Activated T-helper 1 cell treated with anti-CD3 and anti-CD28 coated beads, Interleukin-2, amount 50 U/mL, for 16 hours (primary cell): ENCODE measurements at regions not wholly inside any gene's neighbourhood (a gene's known extent, or its start where the extent isn't known, plus 50 kb on each side); places are given as distances from the start of the nearest gene placed in this dataset.

Experiments
- DNase-seq, 2 donors: peaks; one replicate each; pipeline ENCODE4 v3.0.0-alpha.2; 2020; ENCODE audit warnings: low read depth in 1 of 2, low spot score in 1 of 2

GRCh38 chr10:24008164-24009091, 200.5 kb upstream of the KIAA1217 start:
- DNase-seq: no peak

DNA sequence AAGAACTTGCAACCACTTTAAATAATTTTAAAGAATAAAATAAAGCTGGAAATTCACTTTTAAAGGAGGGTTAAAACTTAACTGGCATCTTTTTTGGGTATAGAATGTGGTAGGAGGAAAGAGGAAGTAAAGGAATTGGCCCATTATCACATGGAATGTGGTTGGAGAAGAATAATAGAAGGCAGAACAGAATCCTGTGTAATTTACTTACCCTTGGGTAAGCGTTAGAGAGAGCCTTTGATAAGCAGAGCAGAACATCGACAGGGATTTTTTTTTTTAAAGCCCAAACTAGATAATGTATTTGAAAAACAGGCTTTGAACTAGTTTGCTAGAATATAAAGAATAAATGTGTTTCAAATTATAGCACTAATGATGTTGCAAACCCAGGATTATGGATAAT, 199.8 kb upstream of the KIAA1217 start:
- DNase-seq: no peak

GRCh38 chr10:24009736-24010135, 199.2 kb upstream of the KIAA1217 start:
- no peak for DNase-seq

- no peak for DNase-seq
Observed at GRCh38 chr10:24010436-24010970, 198.4 kb upstream of the KIAA1217 start.

- no peak for DNase-seq
Observed at GRCh38 chr10:24012249-24012803, 196.6 kb upstream of the KIAA1217 start.

DNA sequence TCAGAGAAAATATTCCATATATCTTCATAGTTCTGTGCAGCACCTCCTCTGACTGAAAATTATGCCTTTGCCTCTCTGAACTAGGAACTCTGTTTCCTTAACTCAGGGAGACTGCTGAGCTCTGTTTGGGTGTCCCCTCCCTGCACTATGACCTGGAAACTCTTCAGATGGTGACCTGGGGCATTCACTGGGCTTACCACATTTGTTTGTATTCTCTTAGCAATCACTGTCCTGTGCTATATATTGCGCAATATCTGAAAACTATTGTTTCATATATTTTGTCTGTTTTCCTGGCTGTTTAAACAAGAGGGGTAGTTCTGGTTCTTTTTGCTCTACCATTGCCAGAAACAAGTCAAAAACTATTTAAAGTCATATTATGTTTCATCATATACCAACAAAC, 181.8 kb upstream of the KIAA1217 start:
- DNase-seq: no peak

GRCh38 chr10:24034571-24034970, 174.4 kb upstream of the KIAA1217 start:
- DNase-seq: no peak

- no peak for DNase-seq
Observed at GRCh38 chr10:24035761-24036160, 173.2 kb upstream of the KIAA1217 start.

- DNase-seq: no peak
Observed at GRCh38 chr10:24039315-24039714, 169.6 kb upstream of the KIAA1217 start.

DNA sequence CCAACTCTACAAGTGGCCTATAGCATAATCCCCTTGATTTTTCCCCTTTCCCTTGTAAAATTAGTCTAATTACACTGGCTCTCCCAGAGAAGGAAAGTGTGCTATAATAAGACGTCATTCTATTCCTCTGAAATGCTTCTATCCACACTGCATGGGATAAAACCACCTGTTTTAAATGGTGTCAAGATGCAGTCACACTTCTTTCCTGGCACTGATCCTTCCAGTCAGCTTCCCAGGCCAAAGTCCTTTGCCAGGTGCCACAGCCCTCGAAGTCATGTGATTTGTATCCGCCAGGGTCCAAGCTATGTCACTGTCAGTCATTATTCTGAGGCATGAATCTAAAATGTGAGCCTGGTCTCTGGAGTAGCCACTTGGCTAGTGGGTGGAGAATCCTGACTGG, 169.0 kb upstream of the KIAA1217 start:
- DNase-seq: no peak

- DNase-seq: no peak
Observed at GRCh38 chr10:24041034-24041433, 167.9 kb upstream of the KIAA1217 start.

DNA sequence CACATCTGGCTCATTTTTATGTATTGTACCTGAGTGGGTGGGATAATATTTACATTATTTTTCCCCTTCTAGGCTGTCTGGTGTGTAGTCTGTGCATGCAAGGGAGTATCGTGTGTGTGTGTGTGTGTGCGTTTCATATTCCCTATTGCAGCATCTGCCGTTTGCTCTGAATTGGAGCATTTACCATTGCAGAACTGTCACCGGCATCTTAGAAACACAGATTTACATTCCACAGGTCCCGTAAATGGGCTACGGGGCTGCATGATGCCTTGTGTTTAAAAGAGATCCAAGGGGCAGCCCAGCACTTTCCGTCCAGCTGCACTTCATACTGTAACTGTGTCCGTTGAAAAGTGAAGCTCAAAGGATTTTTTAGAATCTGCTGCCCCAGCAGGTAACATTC, 167.1 kb upstream of the KIAA1217 start:
- no peak for DNase-seq

DNA sequence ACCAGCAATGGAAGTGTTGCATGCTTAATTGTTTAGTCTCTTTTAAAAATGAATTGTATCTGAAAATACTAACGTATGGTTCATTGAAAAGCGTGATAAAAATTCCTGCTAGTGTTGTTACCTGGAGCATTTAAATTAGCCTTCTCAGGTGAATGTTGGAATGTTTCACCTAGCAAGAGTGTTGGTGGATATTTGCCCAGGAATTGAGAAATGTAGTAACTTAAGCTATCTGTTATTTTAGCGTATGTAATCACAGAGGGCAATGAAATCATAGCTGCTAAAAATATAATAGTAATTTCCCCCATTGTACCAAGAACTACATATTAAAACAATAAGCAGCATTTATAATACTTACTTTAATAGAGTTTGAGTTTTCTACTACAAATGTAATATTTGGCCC, 166.1 kb upstream of the KIAA1217 start:
- no peak for DNase-seq

DNA sequence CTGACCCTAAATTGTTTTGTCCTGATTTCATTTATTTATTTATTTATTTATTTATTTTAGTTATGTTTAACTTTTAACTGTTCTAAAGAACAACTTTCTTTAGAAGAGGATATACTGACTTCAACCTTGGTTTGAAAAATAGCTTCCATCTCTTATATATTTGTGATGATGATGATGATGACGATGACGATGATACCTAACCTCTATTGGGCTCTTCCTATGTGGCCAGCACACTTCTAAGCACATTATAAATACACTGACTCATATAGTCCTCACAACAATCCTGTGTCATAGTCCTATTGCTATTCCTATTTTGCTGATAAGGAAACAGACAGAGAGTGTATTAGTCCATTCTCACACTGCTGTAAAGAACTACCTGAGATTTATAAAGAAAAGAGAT, 162.9 kb upstream of the KIAA1217 start:
- DNase-seq: no peak

GRCh38 chr10:24047176-24047575, 161.8 kb upstream of the KIAA1217 start:
- DNase-seq: no peak

GRCh38 chr10:24054421-24054820, 154.5 kb upstream of the KIAA1217 start:
- DNase-seq: no peak

- DNase-seq: no peak
Observed at GRCh38 chr10:24080207-24080606, 128.7 kb upstream of the KIAA1217 start.

DNA sequence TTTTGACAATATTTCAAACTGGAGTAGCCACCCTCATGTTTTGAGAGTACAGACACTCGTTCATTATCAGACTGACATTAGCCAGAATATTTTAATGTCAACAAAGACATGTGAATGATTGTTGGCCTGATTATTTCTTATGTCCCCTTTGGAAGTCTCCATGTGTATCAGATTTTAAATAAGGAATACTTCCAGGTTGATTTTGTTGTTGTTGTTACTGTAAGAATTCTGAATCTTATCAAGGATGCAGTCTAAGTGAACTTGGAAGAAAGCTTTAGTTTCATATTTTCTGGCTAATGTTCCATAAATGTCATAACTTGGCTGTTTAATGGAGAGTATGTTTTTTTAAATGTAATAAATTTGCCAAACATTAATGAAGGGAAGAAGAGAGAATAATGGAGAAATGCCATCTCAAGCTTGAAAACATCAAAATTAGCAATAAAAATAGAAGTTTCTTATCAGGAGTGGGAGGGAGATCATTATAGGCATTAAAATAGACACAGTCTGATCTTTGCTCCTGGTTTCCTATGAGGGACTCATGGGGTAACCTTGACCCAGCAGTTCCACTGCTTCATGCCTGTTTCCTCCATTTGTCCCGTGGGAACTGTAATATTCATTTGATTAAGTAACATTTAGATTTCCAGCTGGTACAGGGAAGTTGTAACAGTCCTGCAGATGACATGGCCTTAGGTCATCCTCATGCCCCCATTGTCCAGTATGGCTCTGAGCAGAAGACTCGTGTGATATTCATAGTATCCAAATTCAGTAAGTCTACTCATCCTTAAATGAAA, 122.4 kb upstream of the KIAA1217 start:
- no peak for DNase-seq

DNA sequence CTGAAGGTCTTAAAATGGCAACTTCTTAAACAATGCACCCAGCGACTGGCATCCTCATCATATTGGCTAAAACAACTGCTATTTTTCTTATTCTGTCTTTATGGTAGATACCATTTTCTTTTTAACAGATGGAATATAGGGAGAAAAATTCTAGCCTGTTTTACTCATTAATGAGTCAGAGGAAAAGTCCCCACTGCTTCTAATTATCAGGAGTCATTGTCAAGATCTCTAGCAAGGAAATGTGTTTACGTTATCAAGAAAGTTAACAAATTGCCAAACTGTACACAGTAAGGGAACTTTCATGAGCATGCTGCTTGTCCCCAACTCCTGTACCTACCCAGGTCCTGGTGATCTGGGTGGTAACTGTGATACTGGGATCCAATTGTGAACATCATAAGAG, 117.7 kb upstream of the KIAA1217 start:
- DNase-seq: no peak

DNA sequence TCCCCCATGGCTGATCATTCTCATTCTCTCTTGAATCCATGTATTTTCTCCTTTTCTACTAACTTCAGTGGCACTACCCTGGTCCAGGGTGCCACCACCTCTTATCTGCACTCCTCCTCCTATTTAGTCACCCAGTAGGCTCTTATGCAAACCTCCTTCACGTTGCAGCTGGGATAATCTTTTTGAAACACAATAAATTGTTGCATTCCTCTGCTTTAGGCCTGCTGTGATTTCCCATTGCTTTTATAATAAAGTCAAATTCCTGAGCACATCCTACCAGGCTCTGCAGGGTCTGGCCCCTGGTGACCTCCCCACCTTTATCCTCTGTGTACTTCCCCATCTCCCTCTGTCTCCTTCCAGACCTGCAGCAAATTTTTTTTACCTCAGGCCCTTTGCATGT, 112.7 kb upstream of the KIAA1217 start:
- DNase-seq: no peak

DNA sequence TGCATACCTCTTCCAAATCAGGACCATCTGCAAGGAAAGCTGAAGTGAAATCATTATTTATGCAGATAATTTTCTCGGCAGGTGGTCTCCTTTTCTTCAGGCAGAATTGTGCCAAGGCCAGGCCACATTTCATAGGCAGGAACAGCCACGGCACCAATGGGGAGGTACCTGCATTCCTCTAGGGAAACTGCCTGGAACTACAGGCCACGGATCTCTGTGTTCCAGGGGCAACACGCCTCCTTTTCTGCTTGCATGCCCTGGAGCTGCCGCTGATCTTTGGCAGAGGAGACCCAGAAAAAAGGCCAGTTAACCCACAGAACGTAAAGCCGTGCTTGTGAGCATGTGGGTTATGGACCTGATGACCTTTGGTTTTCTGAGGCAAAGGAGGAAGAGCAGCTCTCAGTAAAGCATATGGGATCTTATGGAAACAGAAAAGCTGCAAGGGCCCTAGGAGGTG, 111.2 kb upstream of the KIAA1217 start:
- no peak for DNase-seq

DNA sequence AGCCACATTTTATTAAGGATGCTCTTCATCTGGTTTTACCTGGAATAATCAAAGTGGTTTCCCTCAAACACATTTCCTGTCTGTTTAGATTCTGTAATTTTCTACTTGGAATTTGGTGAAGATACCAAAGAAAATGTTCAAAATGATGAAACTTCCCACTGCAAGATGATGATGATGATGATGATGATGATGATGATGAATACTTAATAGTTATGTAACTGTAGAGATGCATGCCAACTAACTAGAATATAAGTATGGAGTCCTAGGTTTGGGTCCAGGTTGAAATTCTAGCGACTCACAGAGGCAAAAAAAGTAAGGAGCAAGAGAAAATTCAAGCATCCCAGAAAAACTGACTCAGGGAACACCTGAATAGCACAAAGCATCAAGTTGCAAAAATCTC, 104.0 kb upstream of the KIAA1217 start:
- no peak for DNase-seq
